GM18867 (cell line): ENCODE measurements at regions not wholly inside any gene's neighbourhood (a gene's known extent, or its start where the extent isn't known, plus 50 kb on each side); places are given as distances from the start of the nearest gene placed in this dataset.

ENCODE experiments used
- ATAC-seq: cut with Tn5 transposase; IDR thresholded peaks from one replicate; pipeline ENCODE4 v1.9.1; 2021; ENCODE audit warnings: mild to moderate bottlenecking, moderate library complexity; ENCODE audit not compliant: unreplicated experiment

DNA sequence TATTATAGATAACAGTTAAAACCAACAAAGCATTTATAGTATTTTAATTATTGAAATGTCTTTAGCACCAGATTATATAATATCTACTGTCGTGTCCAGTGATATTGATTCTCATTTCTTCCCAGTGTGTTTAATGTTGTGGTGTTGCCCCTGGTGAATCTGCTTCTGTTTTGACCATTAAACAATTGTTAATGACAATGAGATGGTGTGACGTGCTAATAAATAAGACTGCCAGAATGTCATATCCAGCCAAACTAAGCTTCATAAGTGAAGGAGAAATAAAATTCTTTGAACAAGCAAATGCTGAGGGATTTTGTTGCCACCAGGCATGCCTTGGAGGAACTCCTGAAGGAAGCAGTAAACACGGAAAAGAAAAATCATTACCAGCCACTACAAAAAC, 480.0 kb upstream of the ROBO1 start:
- ATAC-seq: no peak

DNA sequence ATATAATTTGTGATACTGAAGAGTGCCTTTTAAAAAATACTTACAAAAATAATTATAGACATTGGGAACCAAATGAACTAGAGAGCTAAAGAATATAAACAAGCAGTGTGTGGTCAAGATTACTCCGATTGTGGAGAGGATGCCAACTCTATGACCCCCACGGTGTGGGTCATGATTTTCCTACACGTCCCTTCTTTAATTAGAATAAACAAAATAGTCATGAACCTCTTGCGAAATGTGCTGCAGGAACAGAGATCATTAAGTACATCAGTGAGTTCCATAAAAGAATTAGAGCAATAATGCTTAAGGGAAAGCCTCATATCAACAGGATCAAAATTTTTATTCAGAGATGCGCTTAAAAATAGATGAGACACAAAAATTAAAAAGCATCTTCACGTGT, 476.6 kb upstream of the ROBO1 start:
- ATAC-seq: no peak

DNA sequence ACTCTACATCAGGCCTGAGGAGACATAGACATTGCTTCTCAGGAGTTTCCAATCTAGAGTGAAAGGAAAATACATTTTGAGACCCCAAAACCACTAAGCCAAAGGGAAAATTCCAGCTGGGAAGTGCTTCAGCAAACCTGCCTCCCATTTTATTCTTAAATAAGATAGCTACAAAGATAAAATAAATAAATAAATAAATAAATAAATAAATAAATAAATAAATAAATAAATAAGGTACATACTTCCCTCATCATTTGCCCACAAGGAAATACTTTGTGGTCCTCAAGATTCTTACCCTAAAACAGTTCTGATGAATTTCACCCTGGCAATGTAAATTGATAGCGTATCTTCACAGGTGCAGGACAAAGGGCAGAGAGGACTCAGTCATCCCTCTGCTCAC, 474.0 kb upstream of the ROBO1 start:
- ATAC-seq: no peak

DNA sequence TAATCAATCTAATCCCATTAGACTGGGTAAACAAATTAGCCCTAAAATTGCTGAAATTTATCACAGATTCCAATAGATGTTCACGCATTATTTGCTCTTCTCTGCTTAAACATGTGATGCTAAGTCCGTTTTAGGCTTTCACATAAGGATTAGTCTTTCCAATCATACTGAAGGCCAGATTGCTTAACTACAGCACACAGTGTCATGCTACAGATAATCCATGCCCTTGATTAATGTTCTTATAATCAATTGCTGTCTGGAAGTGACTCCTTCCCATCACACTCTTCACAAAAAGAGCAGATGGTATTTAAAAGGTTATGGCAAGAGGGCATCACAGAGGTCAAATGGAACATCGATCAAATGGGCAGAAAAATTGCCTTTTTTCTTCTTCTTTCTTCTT, 471.5 kb upstream of the ROBO1 start:
- no peak for ATAC-seq

DNA sequence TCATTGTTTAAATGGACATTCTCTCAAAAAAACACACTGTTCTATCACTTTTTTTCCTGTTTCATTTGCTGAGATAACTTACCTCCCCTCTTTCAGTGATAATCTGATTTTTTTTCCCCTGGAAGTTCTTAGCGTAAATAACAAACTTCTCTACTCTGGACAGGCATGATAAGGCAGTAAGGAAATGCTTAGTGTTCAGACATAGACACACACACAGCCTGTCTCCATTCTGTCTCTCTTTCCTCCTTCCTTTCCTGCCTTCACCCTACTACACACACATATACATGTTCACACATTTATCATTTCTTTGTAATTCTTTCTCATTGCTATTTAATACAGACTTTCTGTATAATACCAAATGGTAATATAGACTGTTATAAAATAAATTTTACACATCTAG, 470.8 kb upstream of the ROBO1 start:
- ATAC-seq: no peak

DNA sequence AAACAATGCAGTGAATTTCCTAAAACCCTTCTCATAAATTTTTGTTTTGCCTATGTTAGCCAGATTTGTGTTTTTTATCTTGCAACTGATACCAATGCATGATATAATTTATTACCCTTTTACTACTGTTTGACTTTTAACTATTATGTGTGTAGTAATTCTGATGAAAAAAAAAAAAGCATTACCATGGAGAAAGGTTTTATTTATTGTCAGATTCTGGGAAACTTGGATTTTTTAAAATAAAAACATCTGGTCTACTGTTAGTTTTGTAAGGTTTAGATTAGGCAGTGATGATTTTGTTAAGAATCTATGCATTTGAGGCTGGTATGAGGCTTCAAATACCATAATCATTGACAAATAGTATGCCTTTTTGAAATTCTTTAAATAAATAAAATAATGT, 470.4 kb upstream of the ROBO1 start:
- no peak for ATAC-seq

DNA sequence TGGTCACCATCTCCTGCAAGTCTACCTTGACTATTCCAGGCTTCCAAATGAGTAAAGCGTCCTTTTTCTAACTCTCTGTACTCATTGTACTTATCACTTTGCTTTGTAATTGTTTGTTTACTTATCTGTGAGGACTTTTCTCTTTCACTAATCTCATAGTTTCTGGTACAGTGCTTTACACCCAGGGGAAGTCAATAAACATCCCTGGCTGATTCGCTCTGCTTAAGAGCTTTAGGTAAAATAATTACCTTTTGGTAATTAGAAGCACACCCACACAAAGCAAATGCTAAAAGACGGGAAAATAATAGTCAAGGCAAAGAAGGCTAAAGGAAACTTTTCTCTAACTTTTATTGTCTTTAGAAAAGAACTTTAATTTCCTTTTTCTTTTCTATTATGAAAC, 466.9 kb upstream of the ROBO1 start:
- no peak for ATAC-seq

DNA sequence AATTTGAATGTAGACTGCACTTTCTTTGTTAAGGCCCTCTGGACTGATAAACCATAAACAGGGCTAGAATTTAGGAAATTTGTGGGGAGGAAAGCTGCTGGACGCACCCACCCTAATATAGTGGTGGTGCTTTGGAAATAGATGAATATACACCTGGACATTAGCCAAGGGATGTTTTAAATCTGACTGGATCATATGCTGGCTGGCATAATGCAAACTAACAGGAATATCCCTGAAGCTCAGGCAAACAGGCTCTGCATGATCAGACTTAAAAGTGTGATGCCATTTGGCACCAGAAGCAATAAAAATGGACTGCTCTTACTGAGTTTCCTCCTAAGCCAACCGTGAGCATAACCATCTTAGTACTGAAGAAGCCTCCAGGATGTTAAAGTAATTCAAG, 465.8 kb upstream of the ROBO1 start:
- ATAC-seq: no peak

DNA sequence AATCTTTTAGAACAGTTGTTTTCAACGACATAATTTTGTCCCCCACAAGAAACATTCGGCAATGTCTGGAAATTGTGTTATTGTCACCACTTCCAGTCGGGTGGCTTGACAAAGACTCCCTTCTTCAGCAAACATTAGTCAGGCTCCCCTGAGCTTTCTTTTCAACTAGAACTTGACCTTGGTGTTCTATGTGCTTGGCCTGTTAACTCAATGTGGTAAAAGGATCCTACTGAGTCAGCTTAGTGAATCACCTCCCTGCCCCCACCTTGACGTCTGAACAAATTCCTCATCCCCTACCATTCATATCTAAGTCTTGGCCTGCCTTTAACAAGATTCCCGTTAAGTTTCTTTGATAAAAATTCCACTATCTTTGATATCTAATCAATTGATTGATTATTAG, 465.0 kb upstream of the ROBO1 start:
- no peak for ATAC-seq

DNA sequence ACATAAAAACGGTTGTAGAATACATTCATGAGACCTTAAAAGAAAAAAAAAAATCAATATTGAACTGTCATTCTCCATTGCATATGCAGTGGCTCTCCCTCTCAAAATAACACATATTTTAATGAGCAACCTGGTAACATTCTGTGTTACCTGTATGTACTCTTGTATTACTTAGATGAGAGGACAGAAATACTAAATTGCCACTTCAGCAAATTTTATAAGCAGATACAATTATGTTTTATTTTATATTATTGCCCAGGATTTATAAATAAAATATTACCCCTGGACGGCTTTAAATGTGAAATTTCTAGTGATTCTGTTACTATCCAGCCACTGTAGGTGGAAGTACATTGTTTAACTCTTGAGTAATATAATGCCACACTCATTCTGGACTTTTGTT, 463.2 kb upstream of the ROBO1 start:
- no peak for ATAC-seq

DNA sequence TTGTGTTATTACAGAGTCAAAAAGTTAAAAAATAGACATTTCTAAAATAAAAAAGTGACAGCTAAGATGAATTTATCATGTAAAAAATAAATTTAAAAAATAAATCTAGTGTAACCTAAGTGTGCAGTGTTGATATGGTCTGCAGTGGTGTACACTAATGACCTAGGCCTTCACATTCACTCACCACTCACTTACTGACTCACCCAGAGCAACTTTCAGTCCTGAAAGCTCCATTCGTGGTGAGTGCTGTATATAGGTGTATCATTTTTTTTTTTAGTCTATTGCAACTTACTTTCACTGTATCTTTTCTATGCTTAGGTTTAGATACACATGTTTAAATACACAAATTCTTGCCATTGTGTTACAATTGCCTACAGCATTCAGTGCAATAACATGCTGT, 459.4 kb upstream of the ROBO1 start:
- ATAC-seq: no peak

DNA sequence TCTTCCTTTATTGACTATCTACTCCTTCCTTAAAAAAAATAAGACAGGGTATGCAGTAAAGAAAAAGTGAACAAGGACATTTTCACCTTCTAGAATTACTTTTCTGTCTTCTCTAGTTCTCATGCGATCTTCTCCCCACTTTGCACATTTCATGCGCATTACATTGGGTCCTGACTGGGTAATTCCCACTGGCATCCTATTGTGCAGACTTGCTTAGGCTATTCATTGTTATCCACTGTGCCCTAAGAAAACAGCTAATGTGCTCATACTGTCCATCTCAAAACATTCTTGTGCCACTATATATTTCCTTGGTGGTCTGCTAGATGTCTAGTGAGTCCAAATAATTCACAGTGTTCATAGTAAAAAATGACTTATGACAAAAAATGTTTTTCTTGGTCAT, 447.4 kb upstream of the ROBO1 start:
- ATAC-seq: no peak

DNA sequence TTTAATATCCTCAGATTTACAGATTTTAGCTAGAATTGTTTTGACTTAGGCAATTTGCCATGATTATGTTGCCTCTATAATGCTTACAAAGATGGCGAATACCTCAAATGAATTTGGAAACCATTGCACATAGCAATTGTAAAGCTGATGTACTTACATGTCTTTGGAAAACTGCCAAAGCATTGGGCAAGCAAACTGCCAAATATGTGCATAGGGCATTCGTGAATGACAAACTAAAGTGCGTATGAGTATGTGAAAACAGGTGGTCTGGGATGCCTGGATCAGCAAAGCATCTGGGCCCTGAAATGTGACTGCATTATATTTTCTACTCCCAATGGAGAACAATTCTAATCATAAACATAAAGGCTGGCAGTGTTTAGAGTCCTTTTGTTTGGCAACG, 445.3 kb upstream of the ROBO1 start:
- no peak for ATAC-seq

DNA sequence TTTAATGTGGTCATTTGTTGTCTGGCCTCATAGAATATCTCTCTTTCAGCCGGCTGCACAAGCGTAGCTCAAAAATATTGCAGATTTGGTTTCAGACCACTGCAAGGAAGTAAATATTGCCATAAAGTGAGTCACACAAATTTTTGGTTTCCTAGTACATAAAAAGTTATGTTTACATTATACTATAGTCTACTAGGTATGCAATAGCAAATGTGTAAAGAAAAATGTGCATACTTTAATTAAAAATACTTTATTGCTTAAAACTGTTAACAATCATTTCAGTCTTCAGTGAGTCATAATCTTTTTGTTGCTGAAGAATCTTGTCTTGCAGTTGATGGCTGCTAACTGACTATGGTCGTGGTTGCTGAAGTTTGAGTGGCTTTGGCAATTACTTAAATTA, 425.1 kb upstream of the ROBO1 start:
- ATAC-seq: no peak

DNA sequence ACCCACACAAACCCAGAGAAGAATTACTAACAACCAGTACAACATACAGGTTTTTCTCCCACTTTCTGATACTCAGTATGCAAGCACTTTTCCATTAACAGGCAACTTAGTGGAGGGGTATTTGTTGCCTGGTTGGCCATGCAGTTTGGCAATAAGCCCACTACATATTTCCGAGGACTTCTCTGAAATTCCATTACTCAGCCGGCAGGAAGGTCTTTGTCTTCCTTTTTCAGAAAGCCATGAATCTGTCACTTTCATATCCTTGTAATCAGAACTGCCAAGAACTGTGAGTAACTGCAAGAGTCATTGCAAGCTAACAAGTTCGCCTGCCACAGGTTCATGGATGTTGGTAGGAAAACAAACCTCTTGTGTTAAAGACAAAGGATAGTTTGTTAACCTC, 422.3 kb upstream of the ROBO1 start:
- ATAC-seq: no peak

DNA sequence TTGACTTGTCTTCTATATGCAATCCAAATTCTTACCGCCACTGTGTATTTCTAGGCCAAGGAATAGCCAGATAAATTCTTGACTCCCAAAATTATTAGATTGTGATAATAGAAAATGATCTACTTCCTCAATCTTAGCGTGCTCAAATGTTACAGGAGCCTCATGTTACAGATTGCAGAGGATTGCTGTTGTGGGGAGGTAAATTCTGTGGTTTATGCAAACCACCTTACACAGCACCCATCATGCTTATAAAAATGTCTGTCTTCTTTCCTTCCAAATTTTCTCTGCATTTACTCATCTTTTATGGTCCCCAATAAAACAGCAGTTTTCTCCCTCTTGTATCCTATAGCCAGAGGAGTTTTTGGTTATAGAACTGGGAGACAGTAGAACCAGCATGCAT, 420.2 kb upstream of the ROBO1 start:
- no peak for ATAC-seq

DNA sequence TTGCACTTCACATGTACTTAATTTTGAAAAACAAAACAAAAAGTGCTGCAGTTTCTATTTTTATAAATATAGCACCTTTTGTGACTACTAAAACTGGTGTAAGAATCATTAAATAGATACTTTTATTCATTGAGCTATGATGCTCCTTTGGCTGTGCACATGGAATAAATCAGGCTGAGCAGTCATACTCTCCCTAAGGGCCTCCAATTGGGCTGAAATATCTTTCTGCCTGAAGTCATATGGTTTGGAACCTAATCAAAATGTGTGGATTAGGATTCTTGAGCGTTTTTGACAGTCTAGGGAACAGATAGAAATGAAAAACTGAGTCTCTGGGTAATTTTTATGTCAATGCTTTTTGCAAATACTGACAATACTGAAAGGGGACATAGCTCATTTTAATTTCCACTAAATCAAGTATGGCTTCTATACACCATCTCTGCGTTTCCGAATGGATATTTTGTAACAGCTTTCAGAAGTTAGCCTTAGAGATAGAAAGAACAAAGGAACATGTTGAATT, 392.2 kb upstream of the ROBO1 start:
- ATAC-seq: no peak

DNA sequence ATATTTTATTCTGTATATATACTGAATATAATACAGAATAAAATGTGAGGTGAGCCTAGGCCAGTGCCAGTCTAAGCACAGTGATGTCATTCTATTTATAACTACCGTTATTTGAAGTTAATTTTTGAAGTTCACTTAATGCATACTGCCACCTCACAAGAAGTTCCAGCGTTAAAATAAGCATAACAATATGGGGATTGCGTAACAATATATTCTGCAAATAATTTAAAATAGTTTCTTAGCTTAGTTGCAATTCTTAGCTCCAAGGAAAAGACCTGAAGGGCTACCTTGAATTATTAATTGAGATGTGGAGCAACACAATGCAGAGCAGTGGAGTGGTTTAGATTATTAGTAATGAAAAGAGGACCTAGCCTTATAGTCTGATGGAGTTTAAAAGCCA, 390.5 kb upstream of the ROBO1 start:
- no peak for ATAC-seq

DNA sequence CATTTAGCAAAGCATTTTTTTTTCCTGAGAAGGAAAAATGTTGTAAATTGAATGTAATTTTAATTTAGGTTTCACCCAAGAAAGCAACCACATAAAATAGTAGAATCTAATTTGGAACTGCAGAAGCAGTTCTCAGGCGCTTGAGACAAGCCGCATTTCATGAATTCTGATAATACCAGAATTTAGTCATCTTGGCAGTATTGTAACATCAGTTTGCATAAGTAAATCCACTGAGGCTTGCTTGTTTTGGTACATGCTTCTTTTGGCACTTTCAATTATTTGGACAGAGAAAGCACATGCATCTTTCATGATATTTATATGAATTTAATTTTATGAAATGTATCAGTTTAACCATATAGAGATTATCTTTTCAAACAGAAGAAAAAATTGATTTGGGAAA, 389.7 kb upstream of the ROBO1 start:
- no peak for ATAC-seq

DNA sequence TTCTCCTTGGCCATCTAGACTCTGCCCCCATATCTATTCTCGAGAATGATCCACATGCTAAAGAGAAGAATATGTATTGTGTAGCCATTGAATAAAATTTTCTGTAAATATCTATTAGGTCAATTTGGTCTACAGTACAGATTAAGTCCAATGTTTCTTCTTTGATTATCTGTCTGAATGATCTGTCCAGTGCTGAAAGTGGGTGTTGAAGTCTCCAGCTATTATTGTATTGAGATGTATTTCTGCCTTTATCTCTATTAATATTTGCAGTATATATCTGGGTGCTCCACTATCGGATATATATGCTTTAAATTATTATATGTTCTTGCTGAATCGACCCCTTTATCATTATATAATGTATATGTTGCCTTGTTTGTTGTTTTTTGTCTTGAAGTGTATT, 384.9 kb upstream of the ROBO1 start:
- ATAC-seq: no peak

DNA sequence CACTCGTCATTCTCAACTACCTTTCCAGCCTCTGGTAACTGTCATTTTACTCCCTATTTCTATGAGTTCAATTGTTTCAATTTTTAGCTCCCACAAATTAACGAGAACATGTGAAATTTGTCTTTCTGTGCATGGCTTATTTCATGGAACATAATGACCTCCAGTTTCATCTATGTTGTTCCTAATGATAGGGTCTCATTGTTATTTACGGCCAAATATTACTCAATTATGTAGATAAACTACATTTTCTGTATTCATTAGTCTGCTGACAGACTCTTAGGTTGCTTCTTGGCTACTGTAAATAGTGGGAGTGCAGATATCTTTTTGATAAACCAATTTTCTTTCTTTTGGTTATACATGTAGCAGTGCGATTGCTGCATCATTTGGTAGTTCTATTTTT, 374.9 kb upstream of the ROBO1 start:
- no peak for ATAC-seq

DNA sequence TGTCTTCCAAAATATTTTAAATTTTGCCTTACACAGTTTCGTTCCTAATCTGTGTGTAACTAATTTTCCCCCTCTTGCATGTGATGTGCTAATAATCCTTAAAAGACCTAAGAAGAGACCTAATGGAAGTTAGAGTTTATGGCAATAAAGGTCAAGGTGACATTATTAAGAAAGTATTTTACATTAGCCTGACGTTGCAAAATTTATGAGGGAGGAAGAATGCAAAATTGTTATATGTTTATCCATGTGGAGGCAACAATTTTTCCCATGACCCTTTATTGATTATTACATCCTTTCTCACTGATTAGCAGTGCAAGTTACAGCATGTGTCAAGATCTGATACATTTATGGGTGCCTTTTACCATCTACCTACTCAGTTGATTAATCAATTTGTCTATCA, 373.8 kb upstream of the ROBO1 start:
- no peak for ATAC-seq

DNA sequence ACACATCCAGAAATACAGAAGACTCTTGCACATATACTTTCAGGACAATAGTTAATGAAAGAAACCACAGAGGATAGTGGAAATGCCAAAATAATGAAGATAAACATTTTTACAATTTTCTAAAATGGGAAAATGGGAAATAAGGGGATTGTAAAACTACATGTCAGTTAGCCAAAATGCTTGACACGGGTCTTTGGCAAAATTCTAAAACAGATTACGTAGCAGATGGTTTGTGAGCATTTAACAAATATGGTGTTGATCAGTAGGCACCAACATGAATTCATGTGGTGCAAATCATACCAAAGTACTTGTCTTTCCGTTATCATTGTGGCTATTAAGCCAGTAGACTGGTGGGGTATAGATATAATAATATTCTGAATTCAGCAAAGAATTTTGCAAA, 348.5 kb upstream of the ROBO1 start:
- ATAC-seq: no peak

DNA sequence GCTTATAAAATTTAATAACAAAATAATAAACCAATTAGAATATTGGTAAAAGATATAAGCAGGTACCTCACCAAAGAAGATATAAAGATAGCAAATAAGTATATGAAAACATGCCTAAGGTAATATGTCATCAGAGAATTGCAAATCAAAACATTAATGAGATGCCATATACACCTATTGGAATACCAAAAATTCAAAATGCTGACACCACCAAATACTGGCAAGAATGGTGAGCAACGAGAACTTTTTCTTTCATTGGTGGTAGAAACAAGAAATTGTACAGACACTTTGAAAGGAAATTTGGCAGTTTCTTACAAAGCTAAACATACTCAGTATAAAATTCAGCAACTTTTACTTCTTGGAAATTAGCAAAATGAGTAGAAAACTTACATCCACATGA, 346.9 kb upstream of the ROBO1 start:
- ATAC-seq: no peak
